ENCODE measurements at regions not wholly inside any gene's neighbourhood (a gene's known extent, or its start where the extent isn't known, plus 50 kb on each side); places are given as distances from the start of the nearest gene placed in this dataset.

GRCh38 chr6:122308074-122308473, 91.4 kb upstream of the HSF2 start:
- DNase-seq = no peak

DNA sequence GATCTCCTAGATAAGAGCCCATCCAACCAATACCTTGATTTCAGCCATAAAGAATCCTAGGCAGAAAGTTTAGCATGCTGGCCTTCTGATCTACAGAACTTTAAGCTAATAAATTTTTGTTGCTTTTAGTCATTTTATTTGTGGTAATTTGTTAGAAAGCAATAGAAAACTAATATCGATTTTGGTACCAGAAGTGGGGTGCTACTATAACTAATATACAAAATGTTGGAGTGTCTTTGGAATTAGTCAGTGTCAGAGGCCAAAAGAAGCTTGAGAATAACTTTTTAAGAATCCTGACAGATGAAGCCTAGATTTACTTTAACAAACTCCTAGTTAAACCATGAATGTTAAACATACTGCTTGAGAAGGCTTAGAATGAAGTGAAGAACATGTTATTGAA, 83.6 kb upstream of the HSF2 start:
- no peak for DNase-seq

- peak in 1 of 6 experiments; percentile 28 for DNase-seq
Observed at GRCh38 chr6:122322824-122323223, 76.6 kb upstream of the HSF2 start.

DNA sequence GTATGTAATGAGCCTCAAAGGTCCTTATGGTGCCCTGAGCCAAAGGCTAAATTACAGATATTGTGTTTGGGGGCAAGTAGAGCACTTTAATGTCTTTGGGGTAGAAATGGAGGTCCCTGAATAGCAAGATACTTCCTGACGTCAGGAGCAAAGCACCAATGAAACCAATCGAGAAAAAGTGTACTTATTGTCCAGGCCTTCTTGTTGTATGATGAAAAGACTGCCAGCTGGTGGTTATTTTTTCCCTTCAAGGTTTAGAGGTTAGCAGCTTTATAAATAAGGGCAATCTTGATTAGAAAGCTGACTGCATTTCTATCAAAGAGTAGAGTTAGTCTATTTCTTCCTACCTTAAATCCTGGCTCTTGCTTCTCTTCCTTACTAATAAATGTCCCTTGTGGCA, 76.1 kb upstream of the HSF2 start:
- no peak for DNase-seq

GRCh38 chr6:122330315-122330714, 69.1 kb upstream of the HSF2 start:
- DNase-seq = no peak

DNA sequence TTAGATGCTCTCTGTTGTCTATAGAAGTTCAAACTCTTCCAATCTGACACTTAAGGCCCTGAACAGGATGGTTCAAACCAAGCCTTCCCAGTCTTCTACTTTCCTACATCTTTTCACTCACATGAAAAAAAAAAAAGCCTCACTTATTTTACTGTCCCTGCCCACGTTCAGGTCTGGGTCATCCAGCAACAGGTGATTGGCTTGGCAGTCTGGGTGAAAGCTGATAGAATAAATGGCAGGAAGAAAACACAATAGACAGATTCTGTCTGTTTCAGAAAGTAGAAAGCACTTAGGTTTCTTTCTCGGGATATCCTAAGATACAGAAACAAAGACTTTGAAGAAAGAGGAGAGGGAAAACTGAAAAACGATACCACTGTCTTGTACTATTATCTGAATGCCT, 61.8 kb upstream of the HSF2 start:
- no peak for DNase-seq

DNA sequence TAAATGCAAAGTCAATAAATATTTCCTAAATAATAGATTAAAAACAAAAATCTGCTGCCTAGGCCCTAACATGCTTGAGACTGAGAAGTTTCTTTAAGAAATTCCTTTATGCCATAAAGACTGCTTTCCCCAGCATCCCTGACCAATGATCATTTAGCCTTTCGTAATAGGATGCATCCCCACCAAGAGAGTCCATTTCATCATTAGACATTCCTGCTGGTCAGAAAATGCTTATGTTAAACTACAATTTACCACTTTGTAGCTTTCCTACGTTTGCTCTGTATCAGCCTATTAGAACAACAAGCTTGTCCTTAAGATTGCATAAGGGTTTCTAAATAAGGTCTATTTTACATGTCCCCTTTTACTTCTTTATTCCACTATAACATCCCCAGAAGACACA, 59.8 kb upstream of the HSF2 start:
- DNase-seq = no peak

GRCh38 chr6:122347280-122347679, 52.2 kb upstream of the HSF2 start:
- DNase-seq = no peak

GRCh38 chr6:122347751-122348150, 51.7 kb upstream of the HSF2 start:
- no peak for DNase-seq

Data from stimulated activated naive CD4-positive, alpha-beta T cell (primary cell).